CD4-positive, alpha-beta T cell (primary cell): ENCODE measurements at regions not wholly inside any gene's neighbourhood (a gene's known extent, or its start where the extent isn't known, plus 50 kb on each side); places are given as distances from the start of the nearest gene placed in this dataset.

Source experiments
- ATAC-seq: fragments of 200-7000 bp; cut with Tn5 transposase; one replicate; pipeline ENCODE4 v1.10.0; 2022; ENCODE audit warnings: mild to moderate bottlenecking; ENCODE audit not compliant: poor library complexity
- CTCF ChIA-PET: fragments of 350-600 bp; sonication (Branson Sonifier 250); formaldehyde crosslinking; loops from one replicate; lab custom pipeline; 2021; ENCODE audit warnings: antibody characterized with exemption, inconsistent platforms; lab: Charles Lee
- POLR2A ChIA-PET: fragments of 350-600 bp; sonication (Branson Sonifier 250); formaldehyde crosslinking; loops from one replicate; lab custom pipeline; 2021; ENCODE audit warnings: antibody characterized with exemption, inconsistent platforms; lab: Charles Lee
- DNase-seq, 14 experiments: peaks; one replicate each; pipeline ENCODE4 v3.0.0-alpha.2; 2013 to 2020; ENCODE audit warnings: mixed read lengths in 2 of 14
- H3K27ac ChIP-seq, 2 donors: one replicate each; pipeline versions ENCODE4 v1.5.1 to v1.7.0; 2013; ENCODE audit warnings: low read length in 2 of 2, low read depth in 1 of 2, mild to moderate bottlenecking in 1 of 2
- H3K27me3 ChIP-seq, 2 experiments: 1 replicate in 1 of 2; 2 replicates in 1 of 2; pipeline versions ENCODE4 v1.6.1 to v1.7.0; 2013; ENCODE audit warnings: low read length in 2 of 2, control low read depth in 1 of 2, mild to moderate bottlenecking in 1 of 2, moderate library complexity in 1 of 2; ENCODE audit not compliant: insufficient read depth in 2 of 2, control insufficient read depth in 1 of 2
- H3K36me3 ChIP-seq: one replicate; pipeline ENCODE4 v1.6.1; 2013; ENCODE audit warnings: low read length, control low read depth; ENCODE audit not compliant: insufficient read depth
- H3K4me1 ChIP-seq: one replicate; pipeline ENCODE4 v1.6.1; 2013; ENCODE audit warnings: low read length, control low read depth; ENCODE audit not compliant: insufficient read depth
- H3K4me3 ChIP-seq: one replicate; pipeline ENCODE4 v1.5.1; 2013; ENCODE audit warnings: mild to moderate bottlenecking, low read length, moderate library complexity
- H3K9me3 ChIP-seq, 2 experiments: 1 replicate in 1 of 2; 2 replicates in 1 of 2; pipeline versions ENCODE4 v1.6.1 to v1.7.0; 2013; ENCODE audit warnings: low read length in 2 of 2, mild to moderate bottlenecking in 2 of 2, control low read depth in 1 of 2, moderate library complexity in 1 of 2; ENCODE audit not compliant: control insufficient read depth in 1 of 2, insufficient read depth in 1 of 2
- H3K27ac Mint-ChIP-seq: one replicate; pipeline ENCODE4 v1.8.0; 2020; ENCODE audit warnings: mixed read lengths
- H3K27me3 Mint-ChIP-seq: one replicate; pipeline ENCODE4 v1.8.0; 2021; ENCODE audit warnings: mixed read lengths
- H3K36me3 Mint-ChIP-seq: one replicate; pipeline ENCODE4 v1.8.0; 2021; ENCODE audit warnings: low read depth, mixed read lengths
- H3K4me1 Mint-ChIP-seq: one replicate; pipeline ENCODE4 v1.8.0; 2021; ENCODE audit warnings: low read depth, mixed read lengths
- H3K4me3 Mint-ChIP-seq: one replicate; pipeline ENCODE4 v1.8.0; 2020; ENCODE audit warnings: mild to moderate bottlenecking, mixed read lengths
- H3K9me3 Mint-ChIP-seq: one replicate; pipeline ENCODE4 v1.8.0; 2020; ENCODE audit warnings: mixed read lengths
- intact Hi-C, 2 experiments: fragments of 100-400 bp; cut with DNase I in 1 of 2; cut with micrococcal nuclease in 1 of 2; formaldehyde crosslinking; loops; one replicate each; pipeline versions ENCODE4 v1.15.1 to v1.9.0; 2023 to 2025; cut with DNase I, micrococcal nuclease
- TF ChIP-seq, protein P1 (sequence below): fragments of 200-600 bp; IDR thresholded peaks from one replicate; pipeline ENCODE4 v1.8.0; 2022; ENCODE audit warnings: antibody characterized with exemption, mild to moderate bottlenecking

DNA sequence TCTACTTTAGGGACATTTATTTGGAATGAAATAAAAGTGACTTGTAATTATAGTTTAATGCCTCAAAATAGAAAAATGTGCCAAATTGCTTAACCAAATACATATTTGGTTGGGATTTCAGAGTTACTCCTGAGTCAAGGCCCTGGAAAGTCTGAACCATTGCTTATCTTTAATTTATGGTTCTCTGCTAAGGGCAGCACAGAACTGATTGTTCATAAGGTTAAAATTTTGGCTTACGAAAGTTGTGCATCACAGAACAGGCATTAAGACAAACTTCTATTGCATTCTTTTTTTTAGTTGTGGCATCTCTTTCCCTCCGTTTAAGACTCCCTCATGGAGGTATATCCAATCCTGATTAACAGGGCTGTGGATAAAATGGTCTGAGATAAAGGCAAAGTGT lies 92.2 kb upstream of the TENT5A start:
- DNase-seq (no peak), ATAC-seq (no peak)
- TF ChIP-seq, protein P1, sequence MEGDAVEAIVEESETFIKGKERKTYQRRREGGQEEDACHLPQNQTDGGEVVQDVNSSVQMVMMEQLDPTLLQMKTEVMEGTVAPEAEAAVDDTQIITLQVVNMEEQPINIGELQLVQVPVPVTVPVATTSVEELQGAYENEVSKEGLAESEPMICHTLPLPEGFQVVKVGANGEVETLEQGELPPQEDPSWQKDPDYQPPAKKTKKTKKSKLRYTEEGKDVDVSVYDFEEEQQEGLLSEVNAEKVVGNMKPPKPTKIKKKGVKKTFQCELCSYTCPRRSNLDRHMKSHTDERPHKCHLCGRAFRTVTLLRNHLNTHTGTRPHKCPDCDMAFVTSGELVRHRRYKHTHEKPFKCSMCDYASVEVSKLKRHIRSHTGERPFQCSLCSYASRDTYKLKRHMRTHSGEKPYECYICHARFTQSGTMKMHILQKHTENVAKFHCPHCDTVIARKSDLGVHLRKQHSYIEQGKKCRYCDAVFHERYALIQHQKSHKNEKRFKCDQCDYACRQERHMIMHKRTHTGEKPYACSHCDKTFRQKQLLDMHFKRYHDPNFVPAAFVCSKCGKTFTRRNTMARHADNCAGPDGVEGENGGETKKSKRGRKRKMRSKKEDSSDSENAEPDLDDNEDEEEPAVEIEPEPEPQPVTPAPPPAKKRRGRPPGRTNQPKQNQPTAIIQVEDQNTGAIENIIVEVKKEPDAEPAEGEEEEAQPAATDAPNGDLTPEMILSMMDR = no peak
- no peaks in the 10 kb centered on the region for H3K4me1 Mint-ChIP-seq
- intact Hi-C loops = no loop called here
- ChIA-PET POLR2A (no interaction called here), CTCF (no interaction called here)
- no peaks in the 10 kb centered on the region for H3K36me3 Mint-ChIP-seq
- no peak overlapping the region for H3K4me3 Mint-ChIP-seq
- H3K27me3 Mint-ChIP-seq = no peaks in the 10 kb centered on the region
- Histone ChIP-seq H3K36me3 (no peaks in the 10 kb centered on the region), H3K4me3 (no peak overlapping the region), H3K4me1 (no peaks in the 10 kb centered on the region), H3K27me3 (no peaks in the 10 kb centered on the region), H3K27ac (no peak overlapping the region), H3K9me3 (no peaks in the 10 kb centered on the region)
- H3K27ac Mint-ChIP-seq = no peak overlapping the region
- no peaks in the 10 kb centered on the region for H3K9me3 Mint-ChIP-seq

DNA sequence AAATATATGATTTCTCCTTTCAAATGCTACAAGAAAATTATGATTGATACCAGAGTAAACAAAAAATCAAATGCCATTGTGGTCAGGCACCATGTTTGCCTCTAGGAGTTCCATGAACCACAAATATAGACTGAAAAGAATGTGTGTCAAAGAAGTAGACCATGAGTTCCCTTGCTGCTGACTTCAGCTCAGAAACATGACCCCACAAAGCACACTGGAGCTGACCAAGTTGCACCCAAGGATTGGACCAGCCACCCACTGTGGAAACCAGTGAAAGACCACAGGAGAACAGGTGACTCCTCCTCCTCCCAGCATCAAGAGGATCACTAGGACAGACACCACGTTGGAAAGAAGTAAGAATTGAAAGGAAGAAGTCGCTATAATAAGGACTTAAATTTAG lies 90.8 kb upstream of the TENT5A start:
- no peaks in the 10 kb centered on the region for H3K27me3 Mint-ChIP-seq
- Histone ChIP-seq H3K4me3 (no peak overlapping the region), H3K27me3 (no peaks in the 10 kb centered on the region), H3K4me1 (no peaks in the 10 kb centered on the region), H3K9me3 (no peaks in the 10 kb centered on the region), H3K27ac (no peak overlapping the region), H3K36me3 (no peaks in the 10 kb centered on the region)
- POLR2A ChIA-PET = no interaction called here
- no peak overlapping the region for H3K27ac Mint-ChIP-seq
- no peaks in the 10 kb centered on the region for H3K9me3 Mint-ChIP-seq
- TF ChIP-seq, protein P1 = no peak
- H3K4me3 Mint-ChIP-seq = no peak overlapping the region
- no peak for ATAC-seq
- H3K36me3 Mint-ChIP-seq = no peaks in the 10 kb centered on the region
- DNase-seq = no peak
- intact Hi-C loops = no loop called here
- H3K4me1 Mint-ChIP-seq = no peaks in the 10 kb centered on the region
- CTCF ChIA-PET = no interaction called here

DNA sequence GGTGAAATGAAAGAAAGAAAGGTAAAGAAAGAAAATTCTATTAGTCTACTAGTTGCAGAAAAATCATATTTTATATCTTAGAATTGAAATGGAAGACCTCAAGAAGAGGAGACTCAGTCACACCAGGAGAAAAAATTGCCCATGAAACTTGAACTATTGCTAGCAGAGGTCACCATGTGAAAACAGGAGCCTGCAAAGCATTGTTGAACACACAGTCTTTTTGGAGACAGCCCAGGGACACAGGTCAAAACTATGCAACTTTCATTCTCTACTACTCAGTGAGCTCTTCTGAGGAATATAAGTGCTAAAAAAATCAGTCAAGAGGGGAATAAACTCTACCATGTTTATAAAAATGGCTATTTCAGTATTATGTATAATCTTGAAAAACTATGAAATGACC lies 89.8 kb upstream of the TENT5A start:
- Histone ChIP-seq H3K4me3 (no peak overlapping the region), H3K27ac (no peak overlapping the region), H3K9me3 (no peaks in the 10 kb centered on the region), H3K27me3 (no peaks in the 10 kb centered on the region), H3K36me3 (no peaks in the 10 kb centered on the region), H3K4me1 (no peaks in the 10 kb centered on the region)
- ATAC-seq = no peak
- POLR2A ChIA-PET = no interaction called here
- H3K9me3 Mint-ChIP-seq = no peaks in the 10 kb centered on the region
- H3K4me1 Mint-ChIP-seq = no peaks in the 10 kb centered on the region
- no peak for DNase-seq
- no peaks in the 10 kb centered on the region for H3K27me3 Mint-ChIP-seq
- intact Hi-C loops = no loop called here
- H3K4me3 Mint-ChIP-seq = no peak overlapping the region
- H3K36me3 Mint-ChIP-seq = no peaks in the 10 kb centered on the region
- H3K27ac Mint-ChIP-seq = no peak overlapping the region
- TF ChIP-seq, protein P1 = no peak
- CTCF ChIA-PET = no interaction called here
